ENCODE measurements at regions not wholly inside any gene's neighbourhood (a gene's known extent, or its start where the extent isn't known, plus 50 kb on each side); places are given as distances from the start of the nearest gene placed in this dataset.

GRCh38 chr10:108130575-108130974, 966.1 kb upstream of the SORCS1 start:
- TF ChIP-seq CTCF (IDR thresholded peaks at IDR 0.05; ENCODE audit: insufficient read depth, low read length, poor library complexity, severe bottlenecking) = no peak
- no peaks in the 10 kb centered on the region for H3K36me3 ChIP-seq (ENCODE audit: control insufficient read depth, insufficient read depth, low read length)
- no peak overlapping the region for H3K4me3 ChIP-seq (replicated peaks; ENCODE audit: low read depth, low read length)
- DNase-seq (ENCODE audit: extremely low read depth, insufficient read length) = no peak
- no peaks in the 10 kb centered on the region for H3K27me3 ChIP-seq (replicated peaks; ENCODE audit: control insufficient read depth, insufficient read depth, low read length)

- no peaks in the 10 kb centered on the region for H3K36me3 ChIP-seq (ENCODE audit: control insufficient read depth, insufficient read depth, low read length)
- peak; percentile 12 for TF ChIP-seq CTCF (IDR thresholded peaks at IDR 0.05; ENCODE audit: insufficient read depth, low read length, poor library complexity, severe bottlenecking)
- no peak for DNase-seq (ENCODE audit: extremely low read depth, insufficient read length)
Measured at GRCh38 chr10:108112218-108112617, 947.7 kb upstream of the SORCS1 start.

GRCh38 chr10:108104551-108105156, 940.1 kb upstream of the SORCS1 start:
- DNase-seq (ENCODE audit: extremely low read depth, insufficient read length) = no peak
- no peaks in the 10 kb centered on the region for H3K27me3 ChIP-seq (replicated peaks; ENCODE audit: control insufficient read depth, insufficient read depth, low read length)
- no peak for TF ChIP-seq CTCF (IDR thresholded peaks at IDR 0.05; ENCODE audit: insufficient read depth, low read length, poor library complexity, severe bottlenecking)
- no peak overlapping the region for H3K4me3 ChIP-seq (replicated peaks; ENCODE audit: low read depth, low read length)
- H3K36me3 ChIP-seq (ENCODE audit: control insufficient read depth, insufficient read depth, low read length) = no peaks in the 10 kb centered on the region

More at GRCh38 chr10:108112218-108112617, 947.7 kb upstream of the SORCS1 start:
- Histone ChIP-seq H3K4me3 (replicated peaks; ENCODE audit: low read depth, low read length) (no peak overlapping the region), H3K27me3 (replicated peaks; ENCODE audit: control insufficient read depth, insufficient read depth, low read length) (no peaks in the 10 kb centered on the region)

- H3K4me3 ChIP-seq (replicated peaks; ENCODE audit: low read depth, low read length) = no peak overlapping the region
- TF ChIP-seq CTCF (IDR thresholded peaks at IDR 0.05; ENCODE audit: insufficient read depth, low read length, poor library complexity, severe bottlenecking) = no peak
- DNase-seq (ENCODE audit: extremely low read depth, insufficient read length) = no peak
- no peaks in the 10 kb centered on the region for H3K27me3 ChIP-seq (replicated peaks; ENCODE audit: control insufficient read depth, insufficient read depth, low read length)
- H3K36me3 ChIP-seq (ENCODE audit: control insufficient read depth, insufficient read depth, low read length) = no peaks in the 10 kb centered on the region
Measured at GRCh38 chr10:108097258-108097657, 932.8 kb upstream of the SORCS1 start.

GRCh38 chr10:108095932-108096925, 931.7 kb upstream of the SORCS1 start:
- Histone ChIP-seq H3K27me3 (replicated peaks; ENCODE audit: control insufficient read depth, insufficient read depth, low read length) (no peaks in the 10 kb centered on the region), H3K4me3 (replicated peaks; ENCODE audit: low read depth, low read length) (no peak overlapping the region), H3K36me3 (ENCODE audit: control insufficient read depth, insufficient read depth, low read length) (no peaks in the 10 kb centered on the region)
- TF ChIP-seq CTCF (IDR thresholded peaks at IDR 0.05; ENCODE audit: insufficient read depth, low read length, poor library complexity, severe bottlenecking) = no peak
- no peak for DNase-seq (ENCODE audit: extremely low read depth, insufficient read length)

All from GM06990 (cell line).